GM21717 (cell line): ENCODE measurements at regions not wholly inside any gene's neighbourhood (a gene's known extent, or its start where the extent isn't known, plus 50 kb on each side); places are given as distances from the start of the nearest gene placed in this dataset.
"Not testable (repeated sequence)": the region's sequence is repeated elsewhere in the genome, so short reads cannot be mapped to it uniquely, and the experiment has no call there.

ENCODE experiments used
- ATAC-seq: cut with Tn5 transposase; IDR thresholded peaks from one replicate; pipeline ENCODE4 v1.9.1; 2021; ENCODE audit warnings: mild to moderate bottlenecking, moderate library complexity; ENCODE audit not compliant: unreplicated experiment

GRCh38 chr7:21304808-21305375 lies 123.0 kb upstream of the SP4 start:
- ATAC-seq = no peak

- no peak for ATAC-seq
Observed at GRCh38 chr7:21305455-21306235, 122.2 kb upstream of the SP4 start.

- ATAC-seq = no peak
Observed at GRCh38 chr7:21314954-21315353, 112.9 kb upstream of the SP4 start.

DNA sequence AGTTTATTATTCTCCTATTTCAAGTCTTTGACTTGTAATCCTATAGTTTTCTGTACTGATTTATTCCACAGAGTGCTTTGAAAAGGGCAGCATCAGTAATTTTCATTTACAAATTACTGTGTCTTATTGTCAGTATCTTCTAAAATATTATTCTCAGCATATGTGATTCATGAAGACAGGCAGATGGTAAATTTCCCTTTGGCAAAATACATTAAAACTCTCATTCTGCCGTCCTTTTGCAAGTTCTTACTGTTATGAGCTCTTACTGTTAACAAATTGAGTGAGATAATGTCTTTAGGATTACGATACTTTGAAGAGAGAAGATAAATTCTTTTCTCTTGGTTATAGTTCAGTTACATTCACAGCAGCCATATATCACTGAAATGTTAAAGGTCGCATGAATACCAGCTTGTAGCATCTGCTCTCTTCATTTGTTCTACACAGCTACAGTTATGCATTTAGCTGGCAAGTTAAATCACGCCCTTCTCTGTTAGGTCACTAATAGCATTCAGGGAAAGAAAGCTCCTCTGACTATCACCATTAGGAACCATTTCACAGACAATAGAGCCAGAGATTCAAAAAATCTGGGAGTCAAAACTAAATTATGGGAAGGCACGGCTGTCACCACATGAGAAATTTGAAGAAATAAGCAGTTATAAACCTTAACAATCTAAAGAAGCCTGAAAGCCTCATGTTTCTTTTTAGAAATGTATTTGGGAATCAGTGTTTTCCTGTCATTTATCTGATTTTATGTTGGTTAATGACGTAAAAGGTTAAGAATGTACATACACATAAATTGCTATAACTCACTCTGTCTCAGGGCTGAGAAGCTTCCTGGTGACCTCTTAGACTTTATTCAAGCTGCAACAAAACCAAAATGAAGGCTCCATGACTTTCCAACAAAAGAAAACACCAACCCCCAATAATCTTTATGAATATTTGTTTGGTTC lies 109.6 kb upstream of the SP4 start:
- no peak for ATAC-seq

- ATAC-seq = no peak
Observed at GRCh38 chr7:21318916-21319270, 109.0 kb upstream of the SP4 start.

GRCh38 chr7:21326241-21326640 lies 101.6 kb upstream of the SP4 start:
- no peak for ATAC-seq

GRCh38 chr7:21326921-21327320 lies 101.0 kb upstream of the SP4 start:
- ATAC-seq = no peak

GRCh38 chr7:21327422-21328409 lies 100.2 kb upstream of the SP4 start:
- ATAC-seq = no peak

- no peak for ATAC-seq
Observed at GRCh38 chr7:21330462-21331178, 97.3 kb upstream of the SP4 start.

DNA sequence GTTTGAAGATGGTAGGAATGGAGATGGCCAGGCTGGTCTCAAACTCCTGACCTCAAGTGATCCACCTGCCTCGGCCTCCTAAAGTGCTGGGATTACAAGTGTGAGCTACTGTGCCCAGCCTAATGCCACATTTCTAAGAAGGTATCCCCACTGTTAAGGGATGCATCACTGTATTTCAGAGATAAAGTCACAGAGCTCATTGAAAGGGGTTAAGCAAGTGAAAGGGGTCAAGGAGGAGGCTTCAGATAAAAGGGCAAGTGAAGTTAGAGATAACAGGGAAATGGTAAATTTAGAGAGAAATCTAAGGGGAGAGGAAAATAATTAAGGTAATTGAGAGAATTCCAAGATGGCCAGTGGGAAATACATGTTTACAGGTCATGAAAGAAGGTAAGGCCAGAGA lies 93.0 kb upstream of the SP4 start:
- ATAC-seq = no peak

GRCh38 chr7:21336743-21337142 lies 91.1 kb upstream of the SP4 start:
- no peak for ATAC-seq

GRCh38 chr7:21338728-21339164 lies 89.1 kb upstream of the SP4 start:
- no peak for ATAC-seq

DNA sequence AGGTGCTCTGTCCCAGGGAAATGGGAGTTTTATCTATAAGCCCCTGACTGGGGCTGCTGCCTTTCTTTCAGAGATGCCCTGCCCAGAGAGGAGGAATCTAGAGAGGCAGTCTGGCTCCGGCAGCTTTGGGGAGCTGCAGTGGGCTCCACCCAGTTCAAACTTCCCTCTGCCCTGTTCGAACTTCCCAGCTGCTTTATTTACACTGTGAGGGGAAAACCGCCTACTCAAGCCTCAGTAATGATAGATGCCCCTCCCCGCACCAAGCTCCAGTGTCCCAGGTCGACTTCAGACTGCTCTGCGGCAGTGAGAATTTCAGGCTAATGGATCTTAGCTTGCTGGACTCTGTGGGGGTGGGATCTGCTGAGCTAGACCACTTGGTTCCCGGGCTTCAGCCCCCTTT lies 83.0 kb upstream of the SP4 start:
- not testable (repeated sequence) for ATAC-seq

DNA sequence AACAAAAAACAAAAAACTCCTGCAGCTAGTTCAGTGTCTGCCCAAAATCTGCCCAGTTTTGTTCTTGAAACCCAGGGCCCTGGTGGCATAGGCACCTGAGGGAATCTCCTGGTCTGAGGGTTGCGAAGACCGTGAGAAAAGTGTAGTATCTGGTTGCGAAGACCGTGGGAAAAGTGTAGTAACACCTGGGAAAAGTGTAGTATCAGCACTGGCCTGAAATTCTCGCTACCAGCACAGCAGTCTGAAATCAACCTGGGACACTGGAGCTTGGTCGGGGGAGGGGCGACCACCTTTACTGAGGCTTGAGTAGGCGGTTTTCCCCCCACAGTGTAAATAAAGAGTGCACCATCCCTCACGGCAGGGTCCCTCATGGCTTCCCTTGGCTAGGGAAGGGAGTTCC lies 82.5 kb upstream of the SP4 start:
- ATAC-seq = no peak

DNA sequence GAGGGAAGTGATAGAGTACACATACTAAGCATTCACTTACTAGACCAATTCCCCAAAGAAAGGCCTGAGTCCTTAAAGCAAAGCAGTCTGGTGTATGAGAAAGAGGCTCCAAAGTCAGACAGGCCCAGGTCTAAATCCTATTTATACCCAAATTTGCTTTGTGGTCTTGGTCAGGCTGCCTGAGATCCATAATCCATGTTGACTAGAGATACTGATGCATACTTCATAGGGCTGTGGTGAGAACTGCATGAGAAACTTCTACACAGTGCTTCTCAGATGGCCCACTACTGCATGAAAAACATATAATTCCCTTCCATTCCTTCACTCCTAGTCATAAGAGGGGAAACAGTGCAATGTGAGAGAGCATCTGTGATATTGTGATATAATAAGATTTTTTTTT lies 81.6 kb upstream of the SP4 start:
- no peak for ATAC-seq

DNA sequence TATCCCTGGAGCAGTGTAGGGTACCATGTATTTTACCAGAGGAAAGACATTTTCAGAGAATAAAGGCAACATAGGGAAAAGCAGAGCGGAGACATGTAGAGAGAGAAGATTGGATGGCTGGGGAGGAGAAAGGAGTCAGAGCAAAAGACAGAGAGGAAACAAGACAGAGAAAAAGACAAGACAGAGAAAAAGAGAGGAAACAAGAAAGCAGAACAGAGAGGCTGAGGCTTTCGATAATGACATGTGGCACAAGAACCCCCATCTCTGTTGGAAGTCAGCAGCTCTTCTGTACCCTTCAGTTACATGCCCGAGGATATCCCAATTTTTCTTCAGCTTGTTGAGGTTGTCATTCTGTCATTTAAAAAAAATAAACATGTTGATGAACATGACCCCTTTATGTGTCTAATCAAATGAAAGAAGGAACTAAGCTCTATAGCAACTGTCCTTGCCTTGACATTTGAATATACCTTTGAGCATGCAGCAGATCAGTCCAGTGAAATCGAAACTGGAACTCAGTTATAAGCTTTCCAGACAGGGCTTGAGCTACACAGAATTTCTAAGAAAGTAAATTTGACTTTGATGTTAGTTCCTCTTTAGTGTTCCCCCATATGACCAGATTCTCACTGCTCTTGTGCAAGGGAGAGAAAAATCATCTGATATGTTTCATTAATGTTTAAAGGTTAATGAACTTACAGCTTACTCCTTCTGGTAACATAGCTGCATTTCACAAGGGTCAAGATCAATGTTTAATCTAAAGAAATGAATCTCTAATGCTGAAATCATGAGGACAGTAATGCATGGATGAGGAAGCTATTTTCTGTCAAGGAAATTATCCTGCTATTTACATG lies 75.1 kb upstream of the SP4 start:
- ATAC-seq = peak; percentile 87

DNA sequence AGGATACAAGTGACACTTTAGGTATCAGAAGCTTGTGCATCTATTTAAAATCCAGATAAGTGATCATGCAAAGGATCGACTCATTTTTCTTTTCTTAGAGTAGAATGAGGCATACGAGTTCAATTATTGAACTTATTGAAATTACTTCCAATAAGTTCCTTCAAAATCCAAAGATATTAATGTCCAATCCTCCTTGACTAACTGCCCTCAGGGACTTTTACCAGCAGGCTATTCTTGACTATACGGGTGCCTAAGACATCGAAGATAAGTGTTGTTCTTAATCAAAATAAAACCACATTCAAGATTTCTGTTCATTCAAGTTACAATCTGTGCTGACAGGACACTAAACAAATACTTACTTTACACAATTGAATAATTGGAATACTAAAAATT lies 74.5 kb upstream of the SP4 start:
- ATAC-seq = no peak

DNA sequence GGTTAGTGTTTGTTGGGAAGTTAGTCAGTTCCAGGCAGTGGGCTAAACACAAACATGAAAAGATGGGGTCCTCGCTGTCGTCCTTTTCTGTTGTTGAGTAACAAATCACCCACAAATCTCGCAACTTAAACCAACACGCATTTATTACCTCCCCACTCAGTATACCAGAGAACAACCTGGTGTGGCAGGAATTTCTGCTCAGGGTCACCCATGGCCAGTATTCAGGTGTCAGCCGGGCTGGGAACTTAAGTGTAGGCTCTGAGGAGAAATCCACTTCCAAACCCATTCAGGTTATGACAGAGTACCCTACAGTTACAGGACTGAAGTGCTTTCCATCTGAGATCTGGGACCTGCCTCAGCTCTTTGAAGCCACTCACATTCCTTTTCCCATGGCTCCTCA lies 73.6 kb upstream of the SP4 start:
- ATAC-seq = no peak

DNA sequence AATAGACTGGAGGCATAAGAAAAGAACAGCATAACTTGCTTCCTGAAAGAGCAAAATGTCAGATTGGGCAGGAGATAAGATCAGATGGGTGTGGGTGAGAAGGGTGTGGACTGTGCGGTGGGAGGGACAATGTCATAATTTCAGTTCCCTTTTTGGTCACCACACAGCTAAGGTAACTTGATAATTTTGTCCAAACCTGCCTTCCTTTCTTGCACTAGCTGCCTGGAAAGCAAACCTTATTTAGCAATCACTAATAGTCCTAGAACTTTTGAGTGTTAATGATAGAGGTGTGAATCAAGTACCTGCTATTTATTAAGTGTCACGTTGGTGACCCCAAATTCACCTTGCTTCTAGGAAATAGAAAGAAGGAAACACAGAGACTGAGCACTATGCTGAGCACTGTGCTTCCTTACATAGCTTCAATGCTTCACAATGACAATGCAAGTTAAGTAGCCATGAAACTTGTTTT lies 72.4 kb upstream of the SP4 start:
- peak; percentile 85 for ATAC-seq
